ENCODE measurements at regions not wholly inside any gene's neighbourhood (a gene's known extent, or its start where the extent isn't known, plus 50 kb on each side); places are given as distances from the start of the nearest gene placed in this dataset.

DNA sequence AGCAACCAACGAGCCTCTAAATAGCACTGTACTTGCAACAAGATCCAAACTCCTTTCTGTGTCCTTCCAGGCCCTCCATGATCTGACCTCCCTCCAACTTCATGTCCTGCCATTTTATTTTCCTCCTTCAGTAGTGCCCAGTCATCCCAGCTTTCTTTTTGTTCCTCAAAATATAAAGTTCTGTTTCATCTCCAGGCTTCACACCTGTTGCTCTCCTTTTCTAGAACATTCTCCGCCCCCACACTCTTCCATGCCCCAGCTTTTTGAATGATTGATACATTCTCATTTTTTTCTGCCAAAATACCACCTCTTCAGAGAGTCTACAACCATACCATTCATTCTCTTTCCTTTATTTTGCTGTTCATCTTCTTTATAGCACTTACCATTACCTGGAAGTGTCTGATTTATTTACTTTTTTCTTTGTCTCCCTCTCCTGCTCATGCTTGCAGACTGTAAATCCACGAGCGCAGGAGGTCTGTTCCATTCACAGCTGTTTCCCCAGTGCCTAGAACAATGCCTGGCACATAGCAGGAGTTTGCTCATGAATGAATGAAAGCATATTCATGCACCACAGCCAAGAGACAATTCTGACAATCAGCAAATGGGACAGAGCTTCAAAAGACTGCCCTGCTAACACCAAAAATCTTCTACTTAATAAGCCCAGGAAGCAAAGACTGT, 296.4 kb downstream of the RPAP3 start:
- Histone ChIP-seq H3K36me3 (replicated peaks in 1 of 2; ENCODE audit: control insufficient read depth in 1 of 2, insufficient read depth in 2 of 2, low read length in 2 of 2) (no peaks in the 10 kb centered on the region), H4K20me1 (ENCODE audit: insufficient read depth, low read length) (no peaks in the 10 kb centered on the region), H3K4me1 (ENCODE audit: insufficient read depth, low read length) (no peaks in the 10 kb centered on the region), H3K4me3 (replicated peaks in 1 of 3; ENCODE audit: insufficient read depth in 1 of 3, low read depth in 2 of 3, low read length in 3 of 3) (no peak overlapping the region), H3K27ac (ENCODE audit: extremely low read length, insufficient read depth, low read length) (no peak overlapping the region), H3K79me2 (ENCODE audit: insufficient read depth, low read length) (no peaks in the 10 kb centered on the region), H3K4me2 (ENCODE audit: low read depth, low read length) (no peak overlapping the region), H2AFZ (ENCODE audit: low read length) (no peak overlapping the region), H3K27me3 (ENCODE audit: control insufficient read depth in 1 of 2, insufficient read depth in 2 of 2, low read length in 2 of 2) (no peaks in the 10 kb centered on the region), H3K9me3 (ENCODE audit: low read length) (no peaks in the 10 kb centered on the region), H3K9ac (ENCODE audit: insufficient read depth, low read depth, low read length) (no peak overlapping the region)
- POLR2A ChIA-PET = no interaction called here
- BruUV-seq (replicated peaks) = no TSS peak
- no peak for DNase-seq (ENCODE audit: low spot score)
- CTCF ChIA-PET (ENCODE audit: low intra/inter-chr PET ratio, low total read pairs) = no interaction called here
- in situ Hi-C loops (cut with HindIII; ENCODE audit: extremely low pct_ligation_motif_present, low pct_unique_long_range_greater_than_20kb) = no loop called here
- TF ChIP-seq IRF9 (CRISPR knock-in tag; IDR thresholded peaks at IDR 0.05; ENCODE audit: borderline replicate concordance) (no peak), FOSL1 (CRISPR knock-in tag; IDR thresholded peaks at IDR 0.05; ENCODE audit: borderline replicate concordance) (no peak), TERF1 (CRISPR knock-in tag; IDR thresholded peaks at IDR 0.05) (no peak), SNAPC2 (CRISPR knock-in tag; IDR thresholded peaks at IDR 0.05) (no peak), MLLT10 (CRISPR knock-in tag; IDR thresholded peaks at IDR 0.05) (no peak)
- no peak for FAIRE-seq
- intact Hi-C loops (cut with micrococcal nuclease; ENCODE audit: unreplicated experiment) = no loop called here
- ATAC-seq = no peak
- WGBS (ENCODE audit: low lambda C conversion rate) = 28% methylated on average over 4 of the region's 4 CpGs

Data from HepG2 (cell line).